Parathyroid adenoma (tissue), 2 donors: ENCODE measurements at regions not wholly inside any gene's neighbourhood (a gene's known extent, or its start where the extent isn't known, plus 50 kb on each side); places are given as distances from the start of the nearest gene placed in this dataset.

ENCODE experiments used
- H2AFZ ChIP-seq: fragments of 300-600 bp; sonication (generic); one replicate; pipeline ENCODE4 v1.7.0; 2017; ENCODE audit warnings: antibody characterized with exemption, mild to moderate bottlenecking
- H3K27ac ChIP-seq: fragments of 300-600 bp; sonication (generic); one replicate; pipeline ENCODE4 v1.7.0; 2017
- H3K27me3 ChIP-seq: fragments of 300-600 bp; sonication (generic); one replicate; pipeline ENCODE4 v1.7.0; 2017; ENCODE audit warnings: low read length; ENCODE audit not compliant: control insufficient read depth, insufficient read depth
- H3K36me3 ChIP-seq: fragments of 300-600 bp; sonication (generic); one replicate; pipeline ENCODE4 v1.7.0; 2017; ENCODE audit warnings: low read length; ENCODE audit not compliant: control insufficient read depth, insufficient read depth
- H3K4me1 ChIP-seq: fragments of 300-600 bp; sonication (generic); one replicate; pipeline ENCODE4 v1.7.0; 2017; ENCODE audit warnings: control low read depth
- H3K4me2 ChIP-seq: fragments of 300-600 bp; sonication (generic); one replicate; pipeline ENCODE4 v1.7.0; 2017; ENCODE audit warnings: low read length
- H3K4me3 ChIP-seq: fragments of 300-600 bp; sonication (generic); one replicate; pipeline ENCODE4 v1.7.0; 2017; ENCODE audit warnings: low read depth, low read length
- H3K79me2 ChIP-seq: fragments of 300-600 bp; sonication (generic); one replicate; pipeline ENCODE4 v1.7.0; 2017; ENCODE audit warnings: control low read depth
- H3K9ac ChIP-seq: fragments of 300-600 bp; sonication (generic); one replicate; pipeline ENCODE4 v1.7.0; 2017; ENCODE audit warnings: mild to moderate bottlenecking
- H3K9me3 ChIP-seq: fragments of 300-600 bp; sonication (generic); one replicate; pipeline ENCODE4 v1.7.0; 2017; ENCODE audit warnings: low read length; ENCODE audit not compliant: control insufficient read depth
- CTCF ChIP-seq: fragments of 300-600 bp; sonication (generic); IDR thresholded peaks from one replicate; pipeline ENCODE4 v1.7.0; 2017; ENCODE audit warnings: antibody characterized with exemption, mild to moderate bottlenecking
- donor health status: primary hyperparathyroidism.

- Histone ChIP-seq H3K27ac (no peak overlapping the region), H3K79me2 (no peaks in the 10 kb centered on the region), H3K9ac (no peak overlapping the region), H3K4me3 (no peak overlapping the region), H3K4me2 (no peak overlapping the region), H3K4me1 (no peaks in the 10 kb centered on the region), H2AFZ (no peak overlapping the region), H3K27me3 (no peaks in the 10 kb centered on the region), H3K9me3 (no peaks in the 10 kb centered on the region), H3K36me3 (no peaks in the 10 kb centered on the region)
- TF ChIP-seq CTCF, result no peak
Measured at GRCh38 chr1:94614996-94615395, 73.4 kb upstream of the F3 start.

GRCh38 chr1:94614168-94614815, 72.7 kb upstream of the F3 start:
- Histone ChIP-seq H3K4me3 (no peak overlapping the region), H3K9ac (no peak overlapping the region), H3K9me3 (no peaks in the 10 kb centered on the region), H3K79me2 (no peaks in the 10 kb centered on the region), H3K36me3 (no peaks in the 10 kb centered on the region), H3K4me2 (no peak overlapping the region), H3K4me1 (no peaks in the 10 kb centered on the region), H2AFZ (no peak overlapping the region), H3K27me3 (no peaks in the 10 kb centered on the region), H3K27ac (no peak overlapping the region)
- TF ChIP-seq CTCF, result no peak

- H3K4me1 ChIP-seq, result no peaks in the 10 kb centered on the region
- no peaks in the 10 kb centered on the region for H3K79me2 ChIP-seq
- TF ChIP-seq CTCF, result no peak
- H2AFZ ChIP-seq, result no peak overlapping the region
- no peak overlapping the region for H3K4me3 ChIP-seq
- H3K4me2 ChIP-seq, result no peak overlapping the region
- no peak overlapping the region for H3K9ac ChIP-seq
- no peaks in the 10 kb centered on the region for H3K27me3 ChIP-seq
- no peaks in the 10 kb centered on the region for H3K36me3 ChIP-seq
- no peaks in the 10 kb centered on the region for H3K9me3 ChIP-seq
- no peak overlapping the region for H3K27ac ChIP-seq
Measured at GRCh38 chr1:94612525-94613204, 71.1 kb upstream of the F3 start.

GRCh38 chr1:94611681-94612475, 70.3 kb upstream of the F3 start:
- Histone ChIP-seq H2AFZ (no peak overlapping the region), H3K79me2 (no peaks in the 10 kb centered on the region), H3K9ac (no peak overlapping the region), H3K36me3 (no peaks in the 10 kb centered on the region), H3K4me2 (no peak overlapping the region), H3K4me1 (no peaks in the 10 kb centered on the region), H3K4me3 (no peak overlapping the region), H3K27ac (no peak overlapping the region), H3K27me3 (no peaks in the 10 kb centered on the region), H3K9me3 (no peaks in the 10 kb centered on the region)
- no peak for TF ChIP-seq CTCF
